Activated T-cell treated with anti-CD3 and anti-CD28 coated beads, Interleukin-2, amount 50 U/mL, for 24 hours (primary cell): ENCODE measurements at regions not wholly inside any gene's neighbourhood (a gene's known extent, or its start where the extent isn't known, plus 50 kb on each side); places are given as distances from the start of the nearest gene placed in this dataset.

ENCODE experiments used
- DNase-seq: peaks from one replicate; pipeline ENCODE4 v3.0.0-alpha.2; 2020
- H3K27ac Mint-ChIP-seq: 2 replicates; pipeline ENCODE4 v1.8.0; 2020; ENCODE audit warnings: mild to moderate bottlenecking, mixed read lengths
- H3K27me3 Mint-ChIP-seq: 2 replicates; pipeline ENCODE4 v1.8.0; 2020; ENCODE audit warnings: mixed read lengths
- H3K36me3 Mint-ChIP-seq: 2 replicates; pipeline ENCODE4 v1.8.0; 2020; ENCODE audit warnings: low read depth, mixed read lengths
- H3K4me1 Mint-ChIP-seq: 2 replicates; pipeline ENCODE4 v1.8.0; 2020; ENCODE audit warnings: low read depth, mixed read lengths
- H3K4me3 Mint-ChIP-seq: 2 replicates; pipeline ENCODE4 v1.8.0; 2020; ENCODE audit warnings: mild to moderate bottlenecking, moderate library complexity, mixed read lengths
- H3K9me3 Mint-ChIP-seq: 2 replicates; pipeline ENCODE4 v1.8.0; 2020; ENCODE audit warnings: mixed read lengths

DNA sequence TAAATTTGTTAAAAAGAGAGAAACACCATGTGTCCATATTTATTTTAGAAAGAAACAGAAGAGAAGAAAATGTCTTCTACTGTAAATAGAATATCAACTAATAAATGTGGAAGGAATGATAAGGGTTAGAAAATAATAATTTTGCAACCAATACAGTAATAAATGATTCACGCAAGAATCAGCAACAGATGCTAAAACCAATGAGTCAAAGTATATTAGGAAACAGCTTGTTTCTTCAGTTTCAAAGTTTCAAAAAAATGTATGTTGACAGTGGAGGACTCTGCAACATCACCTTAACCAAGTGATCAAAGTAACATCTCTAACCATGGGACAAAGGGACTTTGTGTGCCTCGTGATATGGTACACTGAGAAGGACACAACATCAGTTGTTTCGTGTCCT, 147.0 kb downstream of the TWIST2 start:
- H3K4me1 Mint-ChIP-seq: no peaks in the 10 kb centered on the region
- H3K27me3 Mint-ChIP-seq: peaks cover 32% of the 10 kb centered on the region
- no peak for DNase-seq
- H3K36me3 Mint-ChIP-seq: no peaks in the 10 kb centered on the region
- H3K27ac Mint-ChIP-seq: no peak overlapping the region
- H3K4me3 Mint-ChIP-seq: no peak overlapping the region
- peaks cover 2% of the 10 kb centered on the region for H3K9me3 Mint-ChIP-seq

DNA sequence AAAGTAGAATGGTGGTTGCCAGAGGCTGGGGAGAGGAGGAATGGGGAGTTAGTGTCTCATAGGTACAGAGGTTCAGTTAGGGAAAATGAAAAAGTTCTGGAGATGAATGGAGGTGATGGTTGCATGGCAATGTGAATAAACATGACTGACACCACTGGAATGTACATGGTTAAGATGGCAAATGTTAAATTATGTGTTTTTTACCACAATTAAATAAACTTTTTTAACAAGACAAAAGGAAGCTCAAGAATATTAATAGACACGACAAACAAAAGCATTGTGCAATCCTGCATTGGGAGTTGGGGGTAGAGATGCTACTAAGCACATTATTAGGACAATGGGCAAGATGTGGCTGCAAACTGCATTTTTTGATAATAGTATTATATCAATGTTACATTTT, 147.7 kb downstream of the TWIST2 start:
- no peaks in the 10 kb centered on the region for H3K4me1 Mint-ChIP-seq
- no peak overlapping the region for H3K4me3 Mint-ChIP-seq
- no peaks in the 10 kb centered on the region for H3K36me3 Mint-ChIP-seq
- H3K9me3 Mint-ChIP-seq: peaks cover 2% of the 10 kb centered on the region
- no peak for DNase-seq
- H3K27me3 Mint-ChIP-seq: peaks cover 35% of the 10 kb centered on the region
- no peak overlapping the region for H3K27ac Mint-ChIP-seq

- Mint-ChIP-seq H3K4me3 (no peak overlapping the region), H3K27ac (no peak overlapping the region), H3K9me3 (peaks cover 4% of the 10 kb centered on the region), H3K36me3 (no peaks in the 10 kb centered on the region), H3K27me3 (peaks cover 32% of the 10 kb centered on the region), H3K4me1 (no peaks in the 10 kb centered on the region)
- DNase-seq: no peak
These were observed 148.6 kb downstream of the TWIST2 start for GRCh38 chr2:238996331-238997136.

GRCh38 chr2:238997137-238997390, 149.2 kb downstream of the TWIST2 start:
- DNase-seq: no peak
- H3K4me3 Mint-ChIP-seq: no peak overlapping the region
- no peaks in the 10 kb centered on the region for H3K36me3 Mint-ChIP-seq
- no peak overlapping the region for H3K27ac Mint-ChIP-seq
- H3K27me3 Mint-ChIP-seq: peaks cover 32% of the 10 kb centered on the region
- no peaks in the 10 kb centered on the region for H3K4me1 Mint-ChIP-seq
- peaks cover 6% of the 10 kb centered on the region for H3K9me3 Mint-ChIP-seq

DNA sequence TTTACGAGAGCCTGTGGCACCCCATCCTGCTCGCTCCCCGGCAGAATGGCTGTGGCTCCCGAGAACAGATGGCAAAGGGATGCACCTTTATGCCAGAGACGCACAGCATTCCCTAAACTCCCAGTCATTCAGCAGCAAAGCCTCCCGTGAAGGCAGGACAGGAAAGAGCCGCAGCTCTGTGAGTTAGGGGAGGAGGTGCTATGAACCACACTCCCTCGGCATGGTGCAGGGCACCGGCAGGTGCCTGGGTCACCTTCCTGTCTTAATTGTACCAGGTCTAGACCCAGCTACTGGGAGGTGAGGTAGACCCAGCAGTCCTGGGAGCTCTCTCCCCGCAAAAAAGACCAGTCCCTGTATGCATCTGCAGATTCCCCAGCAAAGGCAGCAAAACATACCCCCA, 149.8 kb downstream of the TWIST2 start:
- Mint-ChIP-seq H3K36me3 (no peaks in the 10 kb centered on the region), H3K4me1 (no peaks in the 10 kb centered on the region), H3K9me3 (peaks cover 6% of the 10 kb centered on the region), H3K4me3 (no peak overlapping the region), H3K27ac (no peak overlapping the region), H3K27me3 (peaks cover 34% of the 10 kb centered on the region)
- no peak for DNase-seq
